CD14-positive monocyte (primary cell): ENCODE measurements at regions not wholly inside any gene's neighbourhood (a gene's known extent, or its start where the extent isn't known, plus 50 kb on each side); places are given as distances from the start of the nearest gene placed in this dataset.

Experiments used
- DNase-seq, 3 donors: peaks; one replicate each; pipeline ENCODE4 v3.0.0-alpha.2; 2011 to 2022
- H2AFZ ChIP-seq: 2 replicates; pipeline ENCODE4 v1.6.0; 2012; ENCODE audit warnings: mild to moderate bottlenecking, low read depth, low read length, inconsistent platforms; ENCODE audit not compliant: insufficient read depth, poor library complexity, severe bottlenecking
- H3K27ac ChIP-seq, 2 donors: 1 replicate in 1 of 2; 2 replicates in 1 of 2; pipeline ENCODE4 v1.5.1; 2012 to 2013; ENCODE audit warnings: low read length in 2 of 2, control low read depth in 1 of 2, inconsistent platforms in 1 of 2, low read depth in 1 of 2, mild to moderate bottlenecking in 1 of 2
- H3K27me3 ChIP-seq, 2 donors: one replicate each; pipeline versions ENCODE4 v1.6.0 to v1.6.1; 2011 to 2013; ENCODE audit warnings: low read length in 2 of 2; ENCODE audit not compliant: control insufficient read depth in 2 of 2, insufficient read depth in 2 of 2
- H3K36me3 ChIP-seq, 2 donors: replicated peaks in 1 of 2; 1 replicate in 1 of 2; 2 replicates in 1 of 2; pipeline versions ENCODE4 v1.5.1 to v1.6.1; 2012 to 2013; ENCODE audit warnings: low read length in 2 of 2, control low read depth in 1 of 2, inconsistent platforms in 1 of 2, mild to moderate bottlenecking in 1 of 2; ENCODE audit not compliant: insufficient read depth in 2 of 2, control insufficient read depth in 1 of 2
- H3K4me1 ChIP-seq, 2 donors: 1 replicate in 1 of 2; 2 replicates in 1 of 2; pipeline versions ENCODE4 v1.5.1 to v1.6.1; 2012 to 2013; ENCODE audit warnings: low read length in 2 of 2, control low read depth in 1 of 2, inconsistent platforms in 1 of 2, mild to moderate bottlenecking in 1 of 2, moderate library complexity in 1 of 2; ENCODE audit not compliant: insufficient read depth in 2 of 2, control insufficient read depth in 1 of 2
- H3K4me2 ChIP-seq: replicated peaks from 2 replicates; pipeline ENCODE3; 2012; ENCODE audit warnings: low read length, moderate library complexity, mild to moderate bottlenecking; ENCODE audit not compliant: poor library complexity, severe bottlenecking; ENCODE audit errors: extremely low read depth
- H3K4me3 ChIP-seq, 3 experiments: fragments of 200-600 bp in 1 of 3; sonication (generic) in 1 of 3; replicated peaks in 1 of 3; 1 replicate in 2 of 3; 2 replicates in 1 of 3; pipeline ENCODE4 v1.5.1; 2011 to 2013; ENCODE audit warnings: low read length in 3 of 3, mild to moderate bottlenecking in 3 of 3, control low read depth in 2 of 3, low read depth in 2 of 3, inconsistent platforms in 1 of 3, moderate library complexity in 1 of 3
- H3K79me2 ChIP-seq: 2 replicates; pipeline ENCODE4 v1.6.0; 2012; ENCODE audit warnings: mild to moderate bottlenecking, control low read depth, inconsistent platforms, low read length, moderate library complexity; ENCODE audit not compliant: insufficient read depth
- H3K9ac ChIP-seq: 2 replicates; pipeline ENCODE4 v1.6.0; 2017; ENCODE audit warnings: low read length, mild to moderate bottlenecking; ENCODE audit not compliant: insufficient read depth, poor library complexity, severe bottlenecking
- H3K9me3 ChIP-seq, 2 donors: replicated peaks in 1 of 2; 1 replicate in 1 of 2; 2 replicates in 1 of 2; pipeline versions ENCODE4 v1.5.1 to v1.6.1; 2012 to 2013; ENCODE audit warnings: low read length in 2 of 2, control low read depth in 1 of 2; ENCODE audit not compliant: control insufficient read depth in 1 of 2, insufficient read depth in 1 of 2
- H4K20me1 ChIP-seq: 2 replicates; pipeline ENCODE4 v1.6.0; 2012; ENCODE audit warnings: mild to moderate bottlenecking, low read length, control low read depth, moderate library complexity; ENCODE audit not compliant: insufficient read depth
- H3K27ac Mint-ChIP-seq, 7 donors: one replicate each; pipeline ENCODE4 v1.8.0; 2020; ENCODE audit warnings: mild to moderate bottlenecking in 7 of 7, mixed read lengths in 7 of 7, moderate library complexity in 6 of 7, inconsistent platforms in 2 of 7
- H3K27me3 Mint-ChIP-seq, 3 donors: one replicate each; pipeline ENCODE4 v1.8.0; 2021 to 2022; ENCODE audit warnings: low read depth in 3 of 3, mild to moderate bottlenecking in 3 of 3, mixed read lengths in 3 of 3, moderate library complexity in 3 of 3, inconsistent platforms in 1 of 3
- H3K36me3 Mint-ChIP-seq, 2 donors: one replicate each; pipeline ENCODE4 v1.8.0; 2020; ENCODE audit warnings: mixed read lengths in 2 of 2, inconsistent platforms in 1 of 2, mild to moderate bottlenecking in 1 of 2
- H3K4me1 Mint-ChIP-seq: one replicate; pipeline ENCODE4 v1.8.0; 2020; ENCODE audit warnings: mild to moderate bottlenecking, mixed read lengths
- H3K4me3 Mint-ChIP-seq, 2 donors: one replicate each; pipeline ENCODE4 v1.8.0; 2020; ENCODE audit warnings: mild to moderate bottlenecking in 2 of 2, mixed read lengths in 2 of 2, moderate library complexity in 1 of 2
- H3K9me3 Mint-ChIP-seq, 7 donors: one replicate each; pipeline ENCODE4 v1.8.0; 2020 to 2022; ENCODE audit warnings: mixed read lengths in 7 of 7, mild to moderate bottlenecking in 6 of 7, moderate library complexity in 6 of 7, inconsistent platforms in 2 of 7
- CTCF ChIP-seq: fragments of 200-600 bp; IDR thresholded peaks from one replicate; pipeline ENCODE4 v1.8.0; 2022; ENCODE audit warnings: antibody characterized with exemption, mild to moderate bottlenecking
- WGBS: methylation state at CpG from one replicate; pipeline ENCODE4 v1.1.5; 2013; ENCODE audit warnings: missing lambda C conversion rate; ENCODE audit not compliant: insufficient coverage; 5-methylcytosine and 5-hydroxymethylcytosine counted together
- intact Hi-C, 2 donors: fragments of 100-400 bp; cut with micrococcal nuclease; formaldehyde crosslinking; loops; one replicate each; pipeline versions ENCODE4 v1.15.0 to v1.15.1; 2023

GRCh38 chrX:150094996-150095395, 156.7 kb upstream of the EOLA2 start:
- Histone ChIP-seq H3K4me2 (no peak overlapping the region), H4K20me1 (no peaks in the 10 kb centered on the region), H3K79me2 (no peaks in the 10 kb centered on the region), H3K36me3 (no peaks in the 10 kb centered on the region), H3K9me3 (no peaks in the 10 kb centered on the region), H3K4me3 (no peak overlapping the region), H2AFZ (no peak overlapping the region), H3K27ac (no peak overlapping the region), H3K4me1 (no peaks in the 10 kb centered on the region), H3K9ac (no peak overlapping the region), H3K27me3 (no peaks in the 10 kb centered on the region)
- Mint-ChIP-seq H3K4me3 (no peak overlapping the region), H3K27ac (no peak overlapping the region), H3K9me3 (peaks cover 0 to 5% (median 0%) of the 10 kb centered on the region in 7 donors), H3K27me3 (peaks cover 0 to 3% (median 3%) of the 10 kb centered on the region in 3 donors), H3K36me3 (no peaks in the 10 kb centered on the region), H3K4me1 (no peaks in the 10 kb centered on the region)
- DNase-seq = no peak
- intact Hi-C loops = no loop called here
- TF ChIP-seq CTCF = no peak

- Histone ChIP-seq H3K9me3 (no peaks in the 10 kb centered on the region), H2AFZ (no peak overlapping the region), H3K4me1 (no peaks in the 10 kb centered on the region), H3K79me2 (no peaks in the 10 kb centered on the region), H3K4me3 (no peak overlapping the region), H3K27ac (no peak overlapping the region), H4K20me1 (no peaks in the 10 kb centered on the region), H3K36me3 (no peaks in the 10 kb centered on the region), H3K4me2 (no peak overlapping the region), H3K27me3 (no peaks in the 10 kb centered on the region), H3K9ac (no peak overlapping the region)
- intact Hi-C loops = no loop called here
- peaks cover 0 to 5% (median 2%) of the 10 kb centered on the region in 7 donors for H3K9me3 Mint-ChIP-seq
- no peak overlapping the region for H3K4me3 Mint-ChIP-seq
- no peaks in the 10 kb centered on the region for H3K36me3 Mint-ChIP-seq
- WGBS = 0% methylated on average over 2 of the region's 2 CpGs
- DNase-seq = no peak
- H3K27ac Mint-ChIP-seq = peak overlapping the region in 1 of 7 donors; percentile 54
- peaks cover 0 to 3% (median 0%) of the 10 kb centered on the region in 3 donors for H3K27me3 Mint-ChIP-seq
- no peak for TF ChIP-seq CTCF
- H3K4me1 Mint-ChIP-seq = no peaks in the 10 kb centered on the region
These were observed 161.0 kb upstream of the EOLA2 start for GRCh38 chrX:150099316-150099715.
